ENCODE measurements at regions not wholly inside any gene's neighbourhood (a gene's known extent, or its start where the extent isn't known, plus 50 kb on each side); places are given as distances from the start of the nearest gene placed in this dataset.

GRCh38 chr5:4831325-4831724 is 308.8 kb upstream of the ADAMTS16 start:
- TF ChIP-seq CTCF (conservative IDR thresholded peaks at IDR 0.05; ENCODE audit: low read length) = no peak
- no peak for TF ChIP-seq EZH2phosphoT487 (IDR thresholded peaks at IDR 0.05; ENCODE audit: borderline replicate concordance, low read depth, low read length)

Measured in OCI-LY7 (cell line).